Suprapubic skin (tissue), 4 donors: ENCODE measurements at regions not wholly inside any gene's neighbourhood (a gene's known extent, or its start where the extent isn't known, plus 50 kb on each side); places are given as distances from the start of the nearest gene placed in this dataset.

Experiments
- POLR2A ChIP-seq, 2 donors: fragments of 450-650 bp; IDR thresholded peaks; one replicate each; pipeline ENCODE4 v1.6.1; 2017; ENCODE audit warnings: antibody characterized with exemption in 2 of 2, mild to moderate bottlenecking in 2 of 2, moderate library complexity in 2 of 2
- POLR2AphosphoS5 ChIP-seq, 3 donors: sonication (generic); formaldehyde crosslinking; IDR thresholded peaks; one replicate each; pipeline ENCODE4 v1.6.1; 2017; ENCODE audit warnings: antibody characterized with exemption in 3 of 3
- TF ChIP-seq, protein P1 (sequence below), 2 donors: fragments of 200-600 bp in 1 of 2; fragments of 450-650 bp in 1 of 2; sonication (generic) in 1 of 2; IDR thresholded peaks; one replicate each; pipeline ENCODE4 v1.5.1; 2016 to 2019; ENCODE audit warnings: antibody characterized with exemption in 2 of 2, mild to moderate bottlenecking in 1 of 2, moderate library complexity in 1 of 2

- TF ChIP-seq POLR2AphosphoS5 (IDR thresholded peaks at IDR 0.05), result no peak
- TF ChIP-seq, protein P1, sequence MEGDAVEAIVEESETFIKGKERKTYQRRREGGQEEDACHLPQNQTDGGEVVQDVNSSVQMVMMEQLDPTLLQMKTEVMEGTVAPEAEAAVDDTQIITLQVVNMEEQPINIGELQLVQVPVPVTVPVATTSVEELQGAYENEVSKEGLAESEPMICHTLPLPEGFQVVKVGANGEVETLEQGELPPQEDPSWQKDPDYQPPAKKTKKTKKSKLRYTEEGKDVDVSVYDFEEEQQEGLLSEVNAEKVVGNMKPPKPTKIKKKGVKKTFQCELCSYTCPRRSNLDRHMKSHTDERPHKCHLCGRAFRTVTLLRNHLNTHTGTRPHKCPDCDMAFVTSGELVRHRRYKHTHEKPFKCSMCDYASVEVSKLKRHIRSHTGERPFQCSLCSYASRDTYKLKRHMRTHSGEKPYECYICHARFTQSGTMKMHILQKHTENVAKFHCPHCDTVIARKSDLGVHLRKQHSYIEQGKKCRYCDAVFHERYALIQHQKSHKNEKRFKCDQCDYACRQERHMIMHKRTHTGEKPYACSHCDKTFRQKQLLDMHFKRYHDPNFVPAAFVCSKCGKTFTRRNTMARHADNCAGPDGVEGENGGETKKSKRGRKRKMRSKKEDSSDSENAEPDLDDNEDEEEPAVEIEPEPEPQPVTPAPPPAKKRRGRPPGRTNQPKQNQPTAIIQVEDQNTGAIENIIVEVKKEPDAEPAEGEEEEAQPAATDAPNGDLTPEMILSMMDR (IDR thresholded peaks at IDR 0.05), result no peak
- TF ChIP-seq POLR2A (IDR thresholded peaks at IDR 0.05), result no peak
These were observed 386.2 kb downstream of the GALR1 start for GRCh38 chr18:77635858-77636257.
